C4-2B (cell line): ENCODE measurements at regions not wholly inside any gene's neighbourhood (a gene's known extent, or its start where the extent isn't known, plus 50 kb on each side); places are given as distances from the start of the nearest gene placed in this dataset.

Source experiments
- H3K27ac ChIP-seq: fragments of 450-650 bp; 2 replicates; pipeline ENCODE4 v1.5.1; 2017
- CTCF ChIP-seq: fragments of 450-650 bp; conservative IDR thresholded peaks from 2 replicates; pipeline ENCODE4 v1.5.1; 2017; ENCODE audit warnings: mild to moderate bottlenecking
- ZFX ChIP-seq: fragments of 450-650 bp; IDR thresholded peaks from 2 replicates; pipeline ENCODE4 v1.6.1; 2017

GRCh38 chr4:31058656-31059055 is 338.5 kb downstream of the PCDH7 start:
- no peak overlapping the region for H3K27ac ChIP-seq
- TF ChIP-seq ZFX: no peak
- TF ChIP-seq CTCF: no peak

GRCh38 chr4:31059753-31060522 is 339.8 kb downstream of the PCDH7 start:
- no peak for TF ChIP-seq CTCF
- TF ChIP-seq ZFX: no peak
- H3K27ac ChIP-seq: no peak overlapping the region

GRCh38 chr4:31065086-31065485 is 344.9 kb downstream of the PCDH7 start:
- no peak for TF ChIP-seq CTCF
- no peak for TF ChIP-seq ZFX
- H3K27ac ChIP-seq: no peak overlapping the region

- TF ChIP-seq ZFX (no peak), CTCF (no peak)
- H3K27ac ChIP-seq: no peak overlapping the region
These were observed 348.3 kb downstream of the PCDH7 start for GRCh38 chr4:31068257-31069075.

GRCh38 chr4:31069151-31069550 is 349.0 kb downstream of the PCDH7 start:
- H3K27ac ChIP-seq: no peak overlapping the region
- no peak for TF ChIP-seq CTCF

GRCh38 chr4:31071508-31072486 is 351.6 kb downstream of the PCDH7 start:
- H3K27ac ChIP-seq: no peak overlapping the region
- TF ChIP-seq ZFX: no peak
- TF ChIP-seq CTCF: no peak
